ENCODE measurements at regions not wholly inside any gene's neighbourhood (a gene's known extent, or its start where the extent isn't known, plus 50 kb on each side); places are given as distances from the start of the nearest gene placed in this dataset.

DNA sequence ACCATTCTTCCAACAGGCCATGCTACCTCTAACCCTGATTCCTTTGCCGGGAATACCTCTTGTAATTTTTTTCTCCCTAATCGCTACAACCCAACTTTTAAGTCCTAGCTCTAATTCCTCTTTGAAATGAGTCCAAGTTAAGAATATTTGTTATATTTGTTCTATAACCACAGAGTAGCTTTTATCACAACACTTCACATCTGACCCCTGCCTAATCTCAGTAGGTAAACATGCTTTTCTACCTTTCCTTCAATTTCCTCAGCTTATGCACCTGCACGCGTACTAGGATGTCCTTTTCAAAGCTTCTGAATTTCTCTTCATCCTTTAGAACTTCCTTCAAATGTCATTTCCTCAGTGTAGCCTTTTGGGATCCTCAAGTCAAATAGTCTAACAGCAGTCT, 915.5 kb upstream of the LCORL start:
- DNase-seq (ENCODE audit: low spot score), result no peak
- ChIA-PET CTCF (no interaction called here), POLR2A (ENCODE audit: low non-redundant PET) (no interaction called here)
- TF ChIP-seq, protein P1, sequence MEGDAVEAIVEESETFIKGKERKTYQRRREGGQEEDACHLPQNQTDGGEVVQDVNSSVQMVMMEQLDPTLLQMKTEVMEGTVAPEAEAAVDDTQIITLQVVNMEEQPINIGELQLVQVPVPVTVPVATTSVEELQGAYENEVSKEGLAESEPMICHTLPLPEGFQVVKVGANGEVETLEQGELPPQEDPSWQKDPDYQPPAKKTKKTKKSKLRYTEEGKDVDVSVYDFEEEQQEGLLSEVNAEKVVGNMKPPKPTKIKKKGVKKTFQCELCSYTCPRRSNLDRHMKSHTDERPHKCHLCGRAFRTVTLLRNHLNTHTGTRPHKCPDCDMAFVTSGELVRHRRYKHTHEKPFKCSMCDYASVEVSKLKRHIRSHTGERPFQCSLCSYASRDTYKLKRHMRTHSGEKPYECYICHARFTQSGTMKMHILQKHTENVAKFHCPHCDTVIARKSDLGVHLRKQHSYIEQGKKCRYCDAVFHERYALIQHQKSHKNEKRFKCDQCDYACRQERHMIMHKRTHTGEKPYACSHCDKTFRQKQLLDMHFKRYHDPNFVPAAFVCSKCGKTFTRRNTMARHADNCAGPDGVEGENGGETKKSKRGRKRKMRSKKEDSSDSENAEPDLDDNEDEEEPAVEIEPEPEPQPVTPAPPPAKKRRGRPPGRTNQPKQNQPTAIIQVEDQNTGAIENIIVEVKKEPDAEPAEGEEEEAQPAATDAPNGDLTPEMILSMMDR (conservative IDR thresholded peaks at IDR 0.05; ENCODE audit: low read depth), result no peak
- no peak overlapping the region for H3K27ac ChIP-seq

DNA sequence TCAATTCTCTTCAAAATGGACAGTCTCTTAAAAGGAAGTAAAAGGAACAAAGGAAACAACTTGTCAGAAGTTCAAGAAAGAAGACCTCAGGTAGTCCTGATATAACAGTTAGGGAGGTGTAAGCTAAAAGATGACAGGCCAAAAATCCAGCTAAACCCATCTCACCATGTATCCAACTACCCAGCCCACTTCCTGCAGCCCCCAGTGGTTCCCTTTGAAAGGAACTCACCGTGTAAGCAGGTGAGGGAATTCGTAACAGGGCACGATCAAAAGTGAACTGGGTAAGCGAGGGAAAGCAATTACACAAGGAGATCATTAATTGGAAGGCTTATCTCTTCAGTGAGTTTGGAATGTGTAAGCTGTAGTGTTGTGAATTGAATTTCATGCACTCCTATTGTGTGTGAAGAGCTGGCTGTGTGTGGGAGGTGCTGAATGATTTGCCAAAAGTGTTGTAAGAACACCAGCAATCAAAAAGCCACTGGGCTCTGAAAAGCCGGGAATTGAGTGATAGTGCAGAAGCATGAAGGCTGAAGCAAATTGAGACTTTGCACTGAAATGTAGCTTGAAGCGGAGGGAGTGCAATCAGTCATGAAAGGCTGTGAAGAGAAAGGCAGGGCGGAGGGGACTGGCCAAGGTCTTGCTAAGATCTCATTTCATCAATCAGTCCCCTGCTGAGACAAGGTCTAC, 914.2 kb upstream of the LCORL start:
- POLR2A ChIA-PET (ENCODE audit: low non-redundant PET), result no interaction called here

GRCh38 chr4:18934197-18934596, 912.6 kb upstream of the LCORL start:
- no peak overlapping the region for H3K27ac ChIP-seq
- TF ChIP-seq, protein P1 (conservative IDR thresholded peaks at IDR 0.05; ENCODE audit: low read depth), result no peak
- POLR2A ChIA-PET (ENCODE audit: low non-redundant PET), result no interaction called here
- CTCF ChIA-PET, result no interaction called here
- no peak for DNase-seq (ENCODE audit: low spot score)

More for the DNA sequence above, 914.2 kb upstream of the LCORL start:
- CTCF ChIA-PET, result no interaction called here
- H3K27ac ChIP-seq, result no peak overlapping the region
- no peak for DNase-seq (ENCODE audit: low spot score)
- TF ChIP-seq, protein P1 (conservative IDR thresholded peaks at IDR 0.05; ENCODE audit: low read depth), result no peak

- DNase-seq (ENCODE audit: low spot score), result no peak
- CTCF ChIA-PET, result interaction anchor here (0.6 kb wide), 1 partner anchor 502 kb away, joined by 3 read pairs; no protein-coding TSS in a partner anchor
- TF ChIP-seq, protein P1 (conservative IDR thresholded peaks at IDR 0.05; ENCODE audit: low read depth), result no peak
- POLR2A ChIA-PET (ENCODE audit: low non-redundant PET), result no interaction called here
- H3K27ac ChIP-seq, result no peak overlapping the region
These were observed 911.3 kb upstream of the LCORL start for GRCh38 chr4:18932730-18933339.

- CTCF ChIA-PET, result interaction anchor here (0.6 kb wide), 1 partner anchor 503 kb away, joined by 3 read pairs; no protein-coding TSS in a partner anchor
- no peak for DNase-seq (ENCODE audit: low spot score)
- TF ChIP-seq, protein P1 (conservative IDR thresholded peaks at IDR 0.05; ENCODE audit: low read depth), result no peak
- POLR2A ChIA-PET (ENCODE audit: low non-redundant PET), result no interaction called here
- H3K27ac ChIP-seq, result no peak overlapping the region
These were observed 910.3 kb upstream of the LCORL start for GRCh38 chr4:18931643-18932377.

GRCh38 chr4:18930487-18930886, 908.9 kb upstream of the LCORL start:
- ChIA-PET CTCF (no interaction called here), POLR2A (ENCODE audit: low non-redundant PET) (no interaction called here)
- no peak overlapping the region for H3K27ac ChIP-seq
- DNase-seq (ENCODE audit: low spot score), result no peak
- TF ChIP-seq, protein P1 (conservative IDR thresholded peaks at IDR 0.05; ENCODE audit: low read depth), result no peak
